K562 (cell line): ENCODE measurements at regions not wholly inside any gene's neighbourhood (a gene's known extent, or its start where the extent isn't known, plus 50 kb on each side); places are given as distances from the start of the nearest gene placed in this dataset.

Source experiments
- ATAC-seq: fragments of 200-7000 bp; cut with Tn5 transposase; 3 replicates; pipeline ENCODE4 v1.9.1; 2020; ENCODE audit warnings: moderate library complexity
- BruUV-seq: library from RNA; stranded (reverse); fragments of 400-500 nt; replicated peaks from 2 replicates; lab custom pipeline; 2021; lab: Mats Ljungman, UMichigan
- CTCF ChIA-PET: fragments of 300-600 bp; formaldehyde crosslinking; extraction: SDS; loops from one replicate; lab custom pipeline; 2021; ENCODE audit warnings: low intra/inter-chr PET ratio; lab: Yijun Ruan, JAX
- POLR2A ChIA-PET: fragments of 300-600, 350-650 bp; sonication (Branson Sonifier 250); formaldehyde crosslinking; extraction: SDS; loops from one replicate; lab custom pipeline; 2021; ENCODE audit warnings: antibody characterized with exemption, inconsistent platforms; lab: Yijun Ruan, JAX
- DNase-seq, 4 experiments: peaks; one replicate each; pipeline versions ENCODE4 v3.0.0 to v3.0.0-alpha.2; 2011 to 2018; ENCODE audit warnings: low spot score in 3 of 4, mixed read lengths in 3 of 4; ENCODE audit errors: extremely low read depth in 1 of 4
- FAIRE-seq: peaks from 2 replicates; lab custom pipeline; 2011; peaks lifted over from hg19 to GRCh38; lab: Jason Lieb, UNC
- H2AFZ ChIP-seq: 2 replicates; pipeline ENCODE4 v1.6.0; 2011; ENCODE audit warnings: low read depth, low read length, control low read depth, inconsistent platforms
- H3K27ac ChIP-seq: fragments of 200-600 bp; 3 replicates; pipeline ENCODE4 v1.8.0; 2011; ENCODE audit warnings: low read depth, mild to moderate bottlenecking, control low read depth, inconsistent platforms, low read length, moderate library complexity, mixed read lengths; ENCODE audit errors: extremely low read depth
- H3K27me3 ChIP-seq, 2 experiments: fragments of 300-600 bp in 1 of 2; 2 replicates in 1 of 2; 3 replicates in 1 of 2; pipeline versions ENCODE4 v1.6.0 to v1.8.0; 2011; ENCODE audit warnings: inconsistent platforms in 2 of 2, low read length in 2 of 2, mild to moderate bottlenecking in 1 of 2, mixed read lengths in 1 of 2, moderate library complexity in 1 of 2; ENCODE audit not compliant: control insufficient read depth in 2 of 2, insufficient read depth in 2 of 2
- H3K36me3 ChIP-seq: fragments of 300-600 bp; 3 replicates; pipeline ENCODE4 v1.8.0; 2011; ENCODE audit warnings: mild to moderate bottlenecking, low read length, inconsistent platforms; ENCODE audit not compliant: control insufficient read depth, insufficient read depth
- H3K4me1 ChIP-seq, 2 experiments: fragments of 200-600 bp in 1 of 2; replicated peaks in 1 of 2; 2 replicates in 1 of 2; 3 replicates in 1 of 2; pipeline versions ENCODE4 v1.5.1 to v1.8.0; 2011; ENCODE audit warnings: inconsistent platforms in 2 of 2, low read length in 2 of 2, mild to moderate bottlenecking in 1 of 2, mixed read lengths in 1 of 2, moderate library complexity in 1 of 2; ENCODE audit not compliant: control insufficient read depth in 2 of 2, insufficient read depth in 2 of 2
- H3K4me2 ChIP-seq: 2 replicates; pipeline ENCODE4 v1.6.1; 2011; ENCODE audit warnings: low read length, control low read depth, inconsistent platforms, mixed read lengths; ENCODE audit not compliant: insufficient read depth
- H3K4me3 ChIP-seq: fragments of 200-600 bp; sonication (generic), shearing (Covaris generic); 2 replicates; pipeline ENCODE4 v1.5.1; 2016; ENCODE audit warnings: control low read depth, inconsistent platforms
- H3K79me2 ChIP-seq: fragments of 200-600 bp; 3 replicates; pipeline ENCODE4 v1.8.0; 2011; ENCODE audit warnings: low read length, inconsistent platforms; ENCODE audit not compliant: control insufficient read depth, insufficient read depth
- H3K9ac ChIP-seq, 2 experiments: 2 replicates each; pipeline versions ENCODE4 v1.6.0 to v1.6.1; 2011; ENCODE audit warnings: low read depth in 2 of 2, low read length in 2 of 2, control low read depth in 1 of 2, inconsistent platforms in 1 of 2, mild to moderate bottlenecking in 1 of 2, mixed read lengths in 1 of 2; ENCODE audit not compliant: insufficient read depth in 1 of 2
- H3K9me1 ChIP-seq: one replicate; pipeline ENCODE4 v1.6.0; 2011; ENCODE audit warnings: inconsistent platforms, mild to moderate bottlenecking, low read length, moderate library complexity; ENCODE audit not compliant: control insufficient read depth, insufficient read depth
- H3K9me3 ChIP-seq: replicated peaks from 2 replicates; pipeline ENCODE4 v1.5.1; 2011; ENCODE audit warnings: low read depth, low read length, inconsistent platforms; ENCODE audit not compliant: control insufficient read depth, insufficient read depth
- H4K20me1 ChIP-seq: replicated peaks from 2 replicates; pipeline ENCODE4 v1.6.1; 2011; ENCODE audit warnings: low read length, inconsistent platforms, mixed read lengths; ENCODE audit not compliant: control insufficient read depth, insufficient read depth
- RNF2 ChIP-seq: sonication (generic); IDR thresholded peaks from 2 replicates; pipeline ENCODE4 v1.6.1; 2016
- SLC30A9 ChIP-seq: fragments of 250-450 bp; sonication (Bioruptor Pico); IDR thresholded peaks from 2 replicates; pipeline ENCODE4 v1.8.0; 2022; ENCODE audit warnings: mild to moderate bottlenecking, moderate library complexity
- WGBS: fragments of 100-300 bp; shearing (Covaris generic); methylation state at CpG from one replicate; pipeline ENCODE4 v1.1.6; 2016; ENCODE audit warnings: low coverage, mixed read lengths; ENCODE audit not compliant: insufficient coverage; ENCODE audit errors: missing lambda C conversion rate; 5-methylcytosine and 5-hydroxymethylcytosine counted together
- in situ Hi-C: fragments of 300-500 bp; cut with MboI; formaldehyde crosslinking; loops from 4 replicates; pipeline ENCODE4 v1.15.0; 2018; ENCODE audit warnings: inconsistent platforms, mixed read lengths
- intact Hi-C: fragments of 100-400 bp; cut with micrococcal nuclease; formaldehyde crosslinking; loops from 2 replicates; pipeline ENCODE4 v1.14.2; 2022
- TF ChIP-seq, protein P1 (sequence below): conservative IDR thresholded peaks from 2 replicates; pipeline ENCODE4 v1.6.1; 2011; ENCODE audit warnings: low read depth, mild to moderate bottlenecking, low read length; ENCODE audit not compliant: control insufficient read depth
- TF ChIP-seq, protein P2 (sequence below): IDR thresholded peaks from 2 replicates; pipeline ENCODE4 v1.6.1; 2014; ENCODE audit warnings: antibody characterized with exemption

GRCh38 chr4:108443585-108443984 lies 176.8 kb upstream of the RPL34 start:
- intact Hi-C loops (no loop called here), in situ Hi-C loops (no loop called here)
- no peaks in the 10 kb centered on the region for H4K20me1 ChIP-seq
- H2AFZ ChIP-seq, result no peak overlapping the region
- no peak overlapping the region for H3K9ac ChIP-seq
- H3K9me1 ChIP-seq, result no peaks in the 10 kb centered on the region
- H3K4me1 ChIP-seq, result no peaks in the 10 kb centered on the region
- peaks cover 0 to 6% of the 10 kb centered on the region in 2 experiments; a peak in 2 of 5 replicates for H3K27me3 ChIP-seq
- no peak overlapping the region for H3K4me3 ChIP-seq
- H3K9me3 ChIP-seq, result no peaks in the 10 kb centered on the region
- FAIRE-seq (no peak), ATAC-seq (no peak), DNase-seq (no peak)
- H3K79me2 ChIP-seq, result no peaks in the 10 kb centered on the region
- TF ChIP-seq RNF2, result no peak
- TF ChIP-seq, protein P1, sequence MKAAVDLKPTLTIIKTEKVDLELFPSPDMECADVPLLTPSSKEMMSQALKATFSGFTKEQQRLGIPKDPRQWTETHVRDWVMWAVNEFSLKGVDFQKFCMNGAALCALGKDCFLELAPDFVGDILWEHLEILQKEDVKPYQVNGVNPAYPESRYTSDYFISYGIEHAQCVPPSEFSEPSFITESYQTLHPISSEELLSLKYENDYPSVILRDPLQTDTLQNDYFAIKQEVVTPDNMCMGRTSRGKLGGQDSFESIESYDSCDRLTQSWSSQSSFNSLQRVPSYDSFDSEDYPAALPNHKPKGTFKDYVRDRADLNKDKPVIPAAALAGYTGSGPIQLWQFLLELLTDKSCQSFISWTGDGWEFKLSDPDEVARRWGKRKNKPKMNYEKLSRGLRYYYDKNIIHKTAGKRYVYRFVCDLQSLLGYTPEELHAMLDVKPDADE, result no peak
- POLR2A ChIA-PET, result interaction anchor here (0.7 kb wide), 1 partner anchor 137 kb away, joined by 3 read pairs; no protein-coding TSS in a partner anchor
- no peaks in the 10 kb centered on the region for H3K36me3 ChIP-seq
- BruUV-seq, result no TSS peak
- no peak overlapping the region for H3K4me2 ChIP-seq
- 8% methylated on average over 3 of the region's 3 CpGs for WGBS
- H3K27ac ChIP-seq, result no peak overlapping the region
- CTCF ChIA-PET, result no interaction called here

DNA sequence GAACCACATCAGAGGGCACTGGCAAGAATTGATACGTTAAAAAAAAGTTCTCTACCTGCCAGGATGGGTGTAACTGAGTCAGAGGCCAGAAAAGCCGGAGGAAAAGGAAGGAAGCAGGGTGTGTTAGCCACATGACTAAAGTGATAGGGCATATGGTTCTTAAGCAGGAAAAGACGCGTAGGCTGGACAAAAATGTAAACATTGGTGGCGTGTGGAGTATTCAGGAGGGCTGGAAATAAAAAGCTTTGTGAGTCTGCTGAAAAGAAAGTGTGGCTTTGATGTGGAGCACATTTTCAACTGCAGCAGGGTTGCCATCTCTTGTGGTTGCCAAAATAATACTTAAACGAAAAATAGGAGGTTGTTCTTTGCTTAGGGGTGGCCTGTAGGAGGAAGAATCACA lies 186.5 kb upstream of the RPL34 start:
- no peak overlapping the region for H3K9ac ChIP-seq
- no peak for FAIRE-seq
- H3K36me3 ChIP-seq, result no peaks in the 10 kb centered on the region
- peak overlapping the region; percentile 72 for H2AFZ ChIP-seq
- ATAC-seq, result no peak
- in situ Hi-C loops, result no loop called here
- no peak overlapping the region for H3K4me2 ChIP-seq
- H3K4me1 ChIP-seq, result no peaks in the 10 kb centered on the region; a peak in 1 of 5 replicates
- intact Hi-C loops, result no loop called here
- H3K27ac ChIP-seq, result no peak overlapping the region
- no peaks in the 10 kb centered on the region for H3K79me2 ChIP-seq
- ChIA-PET POLR2A (no interaction called here), CTCF (no interaction called here)
- no peaks in the 10 kb centered on the region for H3K9me3 ChIP-seq
- no peak overlapping the region for H3K4me3 ChIP-seq
- DNase-seq, result peak in 1 of 4 experiments; percentile 18
- no peaks in the 10 kb centered on the region for H3K27me3 ChIP-seq
- no peaks in the 10 kb centered on the region for H4K20me1 ChIP-seq
- 5% methylated on average over 5 of the region's 6 CpGs for WGBS
- no peaks in the 10 kb centered on the region for H3K9me1 ChIP-seq
- no TSS peak for BruUV-seq
- no peak for TF ChIP-seq SLC30A9
- TF ChIP-seq, protein P2, sequence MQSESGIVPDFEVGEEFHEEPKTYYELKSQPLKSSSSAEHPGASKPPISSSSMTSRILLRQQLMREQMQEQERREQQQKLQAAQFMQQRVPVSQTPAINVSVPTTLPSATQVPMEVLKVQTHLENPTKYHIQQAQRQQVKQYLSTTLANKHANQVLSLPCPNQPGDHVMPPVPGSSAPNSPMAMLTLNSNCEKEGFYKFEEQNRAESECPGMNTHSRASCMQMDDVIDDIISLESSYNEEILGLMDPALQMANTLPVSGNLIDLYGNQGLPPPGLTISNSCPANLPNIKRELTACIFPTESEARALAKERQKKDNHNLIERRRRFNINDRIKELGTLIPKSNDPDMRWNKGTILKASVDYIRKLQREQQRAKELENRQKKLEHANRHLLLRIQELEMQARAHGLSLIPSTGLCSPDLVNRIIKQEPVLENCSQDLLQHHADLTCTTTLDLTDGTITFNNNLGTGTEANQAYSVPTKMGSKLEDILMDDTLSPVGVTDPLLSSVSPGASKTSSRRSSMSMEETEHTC, result no peak
